ENCODE measurements at regions not wholly inside any gene's neighbourhood (a gene's known extent, or its start where the extent isn't known, plus 50 kb on each side); places are given as distances from the start of the nearest gene placed in this dataset.

GRCh38 chr4:157664726-157665125 lies 444.2 kb downstream of the GRIA2 start:
- Histone ChIP-seq H3K4me2 (ENCODE audit: control insufficient read depth, insufficient read depth) (no peak overlapping the region), H4K20me1 (ENCODE audit: control insufficient read depth, insufficient read depth) (no peaks in the 10 kb centered on the region), H3K4me1 (ENCODE audit: control insufficient read depth, insufficient read depth, low read length) (no peaks in the 10 kb centered on the region), H3K9ac (ENCODE audit: control insufficient read depth, insufficient read depth, low read length) (no peak overlapping the region), H2AFZ (ENCODE audit: control insufficient read depth, low read depth, low read length) (no peak overlapping the region), H3K27ac (ENCODE audit: control insufficient read depth, insufficient read depth) (no peak overlapping the region), H3K79me2 (ENCODE audit: control insufficient read depth, insufficient read depth, low read length) (no peaks in the 10 kb centered on the region), H3K27me3 (replicated peaks in 1 of 2; ENCODE audit: control insufficient read depth in 2 of 2, insufficient read depth in 2 of 2, low read length in 1 of 2) (no peaks in the 10 kb centered on the region), H3K36me3 (ENCODE audit: control insufficient read depth in 2 of 2, insufficient read depth in 2 of 2, low read length in 1 of 2) (no peaks in the 10 kb centered on the region), H3K4me3 (no peak overlapping the region), H3K9me3 (replicated peaks; ENCODE audit: control insufficient read depth, insufficient read depth, low read length) (no peaks in the 10 kb centered on the region)
- WGBS (ENCODE audit: insufficient coverage, insufficient replicate concordance, low lambda C conversion rate, missing lambda C conversion rate): 0% methylated on average over 3 of the region's 3 CpGs
- RAD21 ChIA-PET (ENCODE audit: unreplicated experiment): no interaction called here
- BruUV-seq (replicated peaks): no TSS peak
- TF ChIP-seq MTA3 (IDR thresholded peaks at IDR 0.05; ENCODE audit: borderline replicate concordance, low read length) (no peak), RUNX3 (IDR thresholded peaks at IDR 0.05; ENCODE audit: low read length) (no peak), MXI1 (IDR thresholded peaks at IDR 0.05; ENCODE audit: low read depth, low read length) (no peak), IKZF1 (conservative IDR thresholded peaks at IDR 0.05) (no peak), STAT1 (conservative IDR thresholded peaks at IDR 0.05) (no peak), MYB (IDR thresholded peaks at IDR 0.05; ENCODE audit: borderline replicate concordance, low read depth, low read length) (no peak), HDAC2 (IDR thresholded peaks at IDR 0.05) (no peak), CEBPZ (IDR thresholded peaks at IDR 0.05; ENCODE audit: low read depth, low read length) (no peak), E4F1 (IDR thresholded peaks at IDR 0.05; ENCODE audit: borderline replicate concordance, partially characterized antibody) (no peak), SREBF1 (IDR thresholded peaks at IDR 0.05; ENCODE audit: low read length) (no peak), NFYA (IDR thresholded peaks at IDR 0.05; ENCODE audit: borderline replicate concordance, low read depth, low read length) (no peak), EZH2 (IDR thresholded peaks at IDR 0.05; ENCODE audit: borderline replicate concordance, control insufficient read depth, low read depth, low read length) (no peak), NFIC (IDR thresholded peaks at IDR 0.05; ENCODE audit: low read depth, low read length) (no peak), PAX5 (IDR thresholded peaks at IDR 0.05; ENCODE audit: borderline replicate concordance, low read depth, low read length) (no peak)
- TF ChIP-seq, protein P1, sequence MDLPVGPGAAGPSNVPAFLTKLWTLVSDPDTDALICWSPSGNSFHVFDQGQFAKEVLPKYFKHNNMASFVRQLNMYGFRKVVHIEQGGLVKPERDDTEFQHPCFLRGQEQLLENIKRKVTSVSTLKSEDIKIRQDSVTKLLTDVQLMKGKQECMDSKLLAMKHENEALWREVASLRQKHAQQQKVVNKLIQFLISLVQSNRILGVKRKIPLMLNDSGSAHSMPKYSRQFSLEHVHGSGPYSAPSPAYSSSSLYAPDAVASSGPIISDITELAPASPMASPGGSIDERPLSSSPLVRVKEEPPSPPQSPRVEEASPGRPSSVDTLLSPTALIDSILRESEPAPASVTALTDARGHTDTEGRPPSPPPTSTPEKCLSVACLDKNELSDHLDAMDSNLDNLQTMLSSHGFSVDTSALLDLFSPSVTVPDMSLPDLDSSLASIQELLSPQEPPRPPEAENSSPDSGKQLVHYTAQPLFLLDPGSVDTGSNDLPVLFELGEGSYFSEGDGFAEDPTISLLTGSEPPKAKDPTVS (IDR thresholded peaks at IDR 0.05; ENCODE audit: low read depth, low read length): no peak
- TF ChIP-seq, protein P2, sequence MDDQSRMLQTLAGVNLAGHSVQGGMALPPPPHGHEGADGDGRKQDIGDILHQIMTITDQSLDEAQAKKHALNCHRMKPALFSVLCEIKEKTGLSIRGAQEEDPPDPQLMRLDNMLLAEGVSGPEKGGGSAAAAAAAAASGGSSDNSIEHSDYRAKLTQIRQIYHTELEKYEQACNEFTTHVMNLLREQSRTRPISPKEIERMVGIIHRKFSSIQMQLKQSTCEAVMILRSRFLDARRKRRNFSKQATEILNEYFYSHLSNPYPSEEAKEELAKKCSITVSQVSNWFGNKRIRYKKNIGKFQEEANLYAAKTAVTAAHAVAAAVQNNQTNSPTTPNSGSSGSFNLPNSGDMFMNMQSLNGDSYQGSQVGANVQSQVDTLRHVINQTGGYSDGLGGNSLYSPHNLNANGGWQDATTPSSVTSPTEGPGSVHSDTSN (IDR thresholded peaks at IDR 0.05; ENCODE audit: insufficient replicate concordance, low read depth, low read length): no peak
- CTCF ChIA-PET: no interaction called here
- DNase-seq (ENCODE audit: low read depth, low spot score) (no peak), FAIRE-seq (no peak), ATAC-seq (no peak)
- POLR2A ChIA-PET: no interaction called here
- SMC1A ChIA-PET (ENCODE audit: uncharacterized antibody, unreplicated experiment): no interaction called here
- intact Hi-C loops (cut with micrococcal nuclease; ENCODE audit: unreplicated experiment) (no loop called here), in situ Hi-C loops (cut with MboI) (no loop called here)
